SK-N-MC (cell line): ENCODE measurements at regions not wholly inside any gene's neighbourhood (a gene's known extent, or its start where the extent isn't known, plus 50 kb on each side); places are given as distances from the start of the nearest gene placed in this dataset.

Experiments used
- EZH2 ChIP-seq: fragments of 200-600 bp; sonication (generic); IDR thresholded peaks from one replicate; pipeline ENCODE4 v1.6.1; 2017; ENCODE audit warnings: antibody characterized with exemption
- POLR2AphosphoS5 ChIP-seq: IDR thresholded peaks from 2 replicates; pipeline ENCODE4 v1.6.1; 2012; ENCODE audit warnings: mild to moderate bottlenecking, low read depth, low read length, borderline replicate concordance

DNA sequence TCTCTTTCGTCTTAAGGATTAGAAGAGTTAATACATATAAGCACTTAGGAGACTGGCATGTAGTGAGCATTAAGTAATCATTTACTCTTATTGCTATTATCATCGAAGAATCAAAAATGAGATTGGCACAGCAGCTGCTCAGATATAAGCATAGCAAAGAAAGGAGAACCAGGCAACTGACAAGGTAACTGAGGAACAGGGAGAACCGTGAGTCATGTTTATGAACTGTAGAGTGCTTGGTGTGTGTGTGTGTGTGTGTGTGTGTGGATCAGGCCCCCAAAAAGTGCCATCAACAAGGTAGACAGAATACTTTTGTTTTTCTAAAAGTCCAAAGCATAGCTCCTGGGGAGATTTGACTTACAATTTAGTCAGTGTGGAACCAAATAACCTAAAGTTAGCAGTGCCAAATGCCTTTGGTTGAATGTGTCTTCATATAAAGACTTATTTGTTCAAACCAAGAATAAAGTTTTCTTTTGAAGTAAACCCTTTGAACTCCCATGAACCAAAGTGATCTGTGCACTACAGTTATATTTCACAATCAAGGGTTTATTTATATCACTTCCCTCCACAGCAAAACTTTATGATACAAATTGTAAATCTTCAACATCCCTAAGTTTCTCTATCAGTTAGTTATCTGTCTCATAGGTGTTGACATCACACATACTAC is 660.6 kb downstream of the NYAP2 start:
- TF ChIP-seq POLR2AphosphoS5 (no peak), EZH2 (no peak)
